AG04450 (cell line): ENCODE measurements at regions not wholly inside any gene's neighbourhood (a gene's known extent, or its start where the extent isn't known, plus 50 kb on each side); places are given as distances from the start of the nearest gene placed in this dataset.

ENCODE experiments used
- CTCF ChIA-PET: fragments of 300-600, 350-600 bp; formaldehyde crosslinking; extraction: SDS; loops from one replicate; lab custom pipeline; 2022; ENCODE audit warnings: antibody characterized with exemption, inconsistent platforms; lab: Charles Lee
- POLR2A ChIA-PET: fragments of 350-600 bp; formaldehyde crosslinking; extraction: SDS; loops from one replicate; lab custom pipeline; 2021; ENCODE audit warnings: antibody characterized with exemption, inconsistent platforms; lab: Yijun Ruan, JAX
- DNase-seq: peaks from one replicate; pipeline ENCODE4 v3.0.0-alpha.2; 2011; ENCODE audit warnings: low read depth, low spot score
- H3K27ac ChIP-seq: one replicate; pipeline ENCODE4 v1.5.1; 2012; ENCODE audit warnings: low read depth, low read length, control low read depth
- H3K27me3 ChIP-seq: one replicate; pipeline ENCODE4 v1.6.0; 2012; ENCODE audit warnings: low read length; ENCODE audit not compliant: control insufficient read depth, insufficient read depth
- H3K4me3 ChIP-seq: 2 replicates; pipeline ENCODE4 v1.5.1; 2011; ENCODE audit warnings: mild to moderate bottlenecking, low read depth, low read length, control low read depth
- H3K9me3 ChIP-seq: 2 replicates; pipeline ENCODE4 v1.5.1; 2012; ENCODE audit warnings: low read length; ENCODE audit not compliant: control insufficient read depth, insufficient read depth
- TF ChIP-seq, protein P1 (sequence below): IDR thresholded peaks from 2 replicates; pipeline ENCODE4 v1.5.1; 2011; ENCODE audit warnings: low read depth, low read length, control low read depth, inconsistent platforms

DNA sequence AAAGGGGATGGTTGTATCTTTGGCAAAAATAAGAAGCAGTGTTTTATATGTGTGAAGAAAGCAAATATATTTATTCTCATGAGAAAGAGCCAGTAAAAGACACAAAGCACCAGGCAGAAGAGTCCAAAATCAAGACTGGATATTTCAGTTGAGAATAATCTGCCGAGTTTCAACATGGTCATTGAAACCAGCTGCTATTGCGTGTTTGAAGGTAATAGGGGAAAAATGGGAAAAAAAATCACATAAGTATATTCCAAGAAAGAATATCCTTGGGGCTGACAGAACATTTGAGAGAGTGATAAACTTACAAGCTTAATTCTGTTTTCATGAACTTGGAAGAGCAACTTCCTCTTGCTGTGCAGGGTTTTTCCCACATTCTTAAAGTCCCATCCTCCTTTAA, 79.9 kb downstream of the ISOC1 start:
- POLR2A ChIA-PET: no interaction called here
- DNase-seq: no peak
- Histone ChIP-seq H3K27ac (no peak overlapping the region), H3K9me3 (no peaks in the 10 kb centered on the region), H3K4me3 (no peak overlapping the region), H3K27me3 (no peaks in the 10 kb centered on the region)
- TF ChIP-seq, protein P1, sequence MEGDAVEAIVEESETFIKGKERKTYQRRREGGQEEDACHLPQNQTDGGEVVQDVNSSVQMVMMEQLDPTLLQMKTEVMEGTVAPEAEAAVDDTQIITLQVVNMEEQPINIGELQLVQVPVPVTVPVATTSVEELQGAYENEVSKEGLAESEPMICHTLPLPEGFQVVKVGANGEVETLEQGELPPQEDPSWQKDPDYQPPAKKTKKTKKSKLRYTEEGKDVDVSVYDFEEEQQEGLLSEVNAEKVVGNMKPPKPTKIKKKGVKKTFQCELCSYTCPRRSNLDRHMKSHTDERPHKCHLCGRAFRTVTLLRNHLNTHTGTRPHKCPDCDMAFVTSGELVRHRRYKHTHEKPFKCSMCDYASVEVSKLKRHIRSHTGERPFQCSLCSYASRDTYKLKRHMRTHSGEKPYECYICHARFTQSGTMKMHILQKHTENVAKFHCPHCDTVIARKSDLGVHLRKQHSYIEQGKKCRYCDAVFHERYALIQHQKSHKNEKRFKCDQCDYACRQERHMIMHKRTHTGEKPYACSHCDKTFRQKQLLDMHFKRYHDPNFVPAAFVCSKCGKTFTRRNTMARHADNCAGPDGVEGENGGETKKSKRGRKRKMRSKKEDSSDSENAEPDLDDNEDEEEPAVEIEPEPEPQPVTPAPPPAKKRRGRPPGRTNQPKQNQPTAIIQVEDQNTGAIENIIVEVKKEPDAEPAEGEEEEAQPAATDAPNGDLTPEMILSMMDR: no peak
- CTCF ChIA-PET: no interaction called here

DNA sequence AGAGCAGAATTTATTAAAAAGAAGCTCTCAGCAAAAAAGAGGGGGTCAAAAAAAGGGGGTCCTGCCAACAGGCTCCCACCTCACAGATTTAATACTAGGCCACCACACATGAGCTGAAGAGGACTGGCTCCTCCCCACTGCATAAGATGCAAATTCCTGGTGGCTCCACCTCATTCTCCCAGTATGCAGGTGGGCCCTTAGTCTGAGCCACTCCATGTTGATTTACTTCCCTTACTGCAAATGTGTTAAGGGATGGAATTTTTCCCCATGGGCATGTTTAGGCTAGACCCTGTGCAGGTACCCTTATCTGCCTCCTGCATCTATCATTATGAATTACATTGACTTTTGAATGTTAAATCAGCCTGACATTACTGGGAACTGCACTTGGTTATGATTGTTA, 82.9 kb downstream of the ISOC1 start:
- Histone ChIP-seq H3K27me3 (no peaks in the 10 kb centered on the region), H3K9me3 (no peaks in the 10 kb centered on the region), H3K27ac (no peak overlapping the region), H3K4me3 (no peak overlapping the region)
- DNase-seq: no peak
- ChIA-PET POLR2A (no interaction called here), CTCF (no interaction called here)
- TF ChIP-seq, protein P1: no peak

DNA sequence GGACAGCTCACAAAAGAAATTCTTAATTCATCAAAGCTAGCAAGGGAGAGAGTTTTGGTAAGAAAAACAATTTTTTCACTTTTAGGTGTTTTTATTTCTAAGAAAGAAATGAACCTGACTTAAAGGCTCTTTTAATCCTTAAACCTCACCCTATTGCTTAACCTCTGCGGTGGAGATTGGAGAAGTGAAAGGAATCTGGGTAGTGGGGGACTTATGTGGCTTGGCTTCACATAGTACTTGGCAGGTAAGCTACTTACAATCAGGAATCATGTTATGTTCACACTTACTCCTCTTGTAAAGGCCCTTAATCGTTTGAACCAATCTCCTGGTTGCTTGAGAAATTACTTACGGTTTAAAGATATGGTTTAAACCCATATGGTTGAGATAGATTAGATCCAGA, 104.8 kb downstream of the ISOC1 start:
- Histone ChIP-seq H3K9me3 (no peaks in the 10 kb centered on the region), H3K4me3 (no peak overlapping the region), H3K27ac (no peak overlapping the region), H3K27me3 (no peaks in the 10 kb centered on the region)
- DNase-seq: no peak
- ChIA-PET POLR2A (no interaction called here), CTCF (no interaction called here)
- TF ChIP-seq, protein P1: no peak

DNA sequence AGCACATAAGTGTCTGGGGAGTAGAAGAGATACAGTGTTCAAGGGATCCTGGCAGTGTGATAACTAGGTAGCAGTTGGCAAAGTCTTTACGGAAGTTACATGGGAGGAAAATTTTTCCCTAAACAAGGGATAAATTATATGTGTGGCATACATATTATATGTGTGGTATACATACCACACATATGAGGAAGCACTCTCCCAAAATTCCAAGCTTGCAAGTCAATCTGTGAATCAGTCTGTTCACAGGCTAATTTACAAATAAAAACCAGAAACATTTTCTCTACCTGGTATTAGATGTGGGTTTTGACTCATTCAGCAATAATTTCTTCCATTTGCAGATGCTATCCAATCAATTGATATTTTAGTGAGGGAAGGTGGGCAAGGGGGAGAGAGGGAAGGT, 110.0 kb downstream of the ISOC1 start:
- Histone ChIP-seq H3K4me3 (no peak overlapping the region), H3K27ac (no peak overlapping the region), H3K27me3 (no peaks in the 10 kb centered on the region), H3K9me3 (no peaks in the 10 kb centered on the region)
- ChIA-PET POLR2A (no interaction called here), CTCF (no interaction called here)
- TF ChIP-seq, protein P1: no peak
- no peak for DNase-seq

DNA sequence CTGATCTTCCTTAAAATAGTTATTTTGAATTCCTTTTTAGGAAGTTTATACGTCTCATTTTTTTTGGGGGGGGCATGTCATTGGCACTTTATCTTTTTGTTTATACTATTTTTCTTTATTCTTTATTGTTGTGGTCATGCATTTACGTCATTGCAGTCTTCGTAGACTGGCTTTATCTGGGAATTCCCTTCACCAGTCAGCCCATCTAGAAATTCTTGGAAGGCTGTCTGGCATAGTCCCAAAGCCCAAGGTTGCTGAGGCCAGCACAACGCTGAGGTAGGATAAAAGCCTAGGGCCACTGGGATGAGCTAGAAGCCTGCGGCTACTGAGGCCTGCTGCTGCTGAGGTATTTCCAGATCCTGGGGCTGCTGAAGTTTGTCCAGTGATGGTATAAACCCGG, 121.5 kb downstream of the ISOC1 start:
- H3K27ac ChIP-seq: no peak overlapping the region
- no peak overlapping the region for H3K4me3 ChIP-seq
- DNase-seq: no peak
- ChIA-PET CTCF (no interaction called here), POLR2A (no interaction called here)
- H3K27me3 ChIP-seq: no peaks in the 10 kb centered on the region
- peaks cover 5% of the 10 kb centered on the region; the same call in 1 of the 2 replicates for H3K9me3 ChIP-seq
- TF ChIP-seq, protein P1: no peak
